Anterior cingulate cortex (tissue), 58 donors: ENCODE measurements at regions not wholly inside any gene's neighbourhood (a gene's known extent, or its start where the extent isn't known, plus 50 kb on each side); places are given as distances from the start of the nearest gene placed in this dataset.

Source experiments
- DNase-seq, 58 donors: peaks; one replicate each; lab custom pipeline; 2025; lab: John Stamatoyannopoulos, UW

DNA sequence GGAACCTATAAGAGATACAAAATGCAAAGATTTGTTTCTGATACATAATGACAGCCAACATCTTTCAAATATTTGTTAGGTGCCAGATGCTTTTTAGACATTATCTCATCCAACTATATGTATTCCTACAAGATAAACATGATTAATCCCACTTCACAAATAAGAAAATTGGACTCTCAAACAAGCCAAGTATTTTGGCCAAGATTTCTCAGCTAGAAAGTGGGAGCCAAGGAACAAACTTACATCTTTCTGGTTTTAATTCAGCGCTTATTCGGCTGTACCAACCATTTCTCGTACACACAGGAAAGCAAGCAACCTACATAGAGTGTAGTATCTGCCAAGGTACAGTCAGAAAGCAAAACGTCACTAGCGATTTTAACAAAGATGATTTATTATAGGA, 85.7 kb upstream of the SERP2 start:
- no peak for DNase-seq

- peak in 2 of 58 donors; percentile 22 to 34 for DNase-seq
Observed at GRCh38 chr13:44292545-44292944, 81.1 kb upstream of the SERP2 start.

DNA sequence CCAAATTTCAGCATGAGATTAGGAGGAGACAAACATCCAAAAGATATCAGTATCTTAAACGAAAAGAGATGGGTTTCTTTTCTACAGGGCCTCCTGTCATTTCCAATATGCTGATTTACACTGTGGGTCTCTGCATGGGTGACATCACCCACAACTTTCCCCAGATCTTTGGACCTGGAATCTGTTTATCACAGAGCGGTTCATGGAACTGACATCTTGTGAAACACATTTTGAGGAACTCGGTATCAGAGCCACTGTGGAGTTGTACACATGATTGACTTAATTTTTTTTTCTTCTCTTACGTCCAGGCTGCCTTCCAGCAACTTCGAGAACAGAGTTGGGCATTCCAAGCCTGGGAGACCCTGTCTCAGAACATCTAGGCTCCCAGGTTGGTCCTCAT, 80.2 kb upstream of the SERP2 start:
- DNase-seq = no peak

- no peak for DNase-seq
Observed at GRCh38 chr13:44293908-44294735, 79.5 kb upstream of the SERP2 start.

DNA sequence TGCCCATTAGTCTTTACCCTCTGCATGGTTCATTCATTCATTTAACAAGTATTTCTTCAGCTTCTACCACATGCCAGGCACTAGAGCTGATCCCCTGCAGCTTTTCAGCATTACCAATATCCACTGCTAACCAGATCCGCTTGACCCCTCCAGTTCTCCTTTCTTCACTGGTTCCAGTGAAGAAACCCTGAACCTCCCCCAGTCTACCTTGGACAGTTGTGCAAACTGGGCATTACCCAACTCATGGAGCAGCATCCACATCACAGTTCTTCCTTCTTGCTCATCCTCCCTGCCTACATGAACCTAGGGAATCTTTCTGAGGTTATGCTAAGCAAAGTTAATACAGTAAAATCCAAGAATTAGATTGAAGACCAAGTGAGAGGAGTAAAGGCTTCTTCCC, 78.7 kb upstream of the SERP2 start:
- DNase-seq = no peak

GRCh38 chr13:44296856-44297255, 76.8 kb upstream of the SERP2 start:
- DNase-seq = peak in 9 of 58 donors; percentile 11 to 47 (median 26)

DNA sequence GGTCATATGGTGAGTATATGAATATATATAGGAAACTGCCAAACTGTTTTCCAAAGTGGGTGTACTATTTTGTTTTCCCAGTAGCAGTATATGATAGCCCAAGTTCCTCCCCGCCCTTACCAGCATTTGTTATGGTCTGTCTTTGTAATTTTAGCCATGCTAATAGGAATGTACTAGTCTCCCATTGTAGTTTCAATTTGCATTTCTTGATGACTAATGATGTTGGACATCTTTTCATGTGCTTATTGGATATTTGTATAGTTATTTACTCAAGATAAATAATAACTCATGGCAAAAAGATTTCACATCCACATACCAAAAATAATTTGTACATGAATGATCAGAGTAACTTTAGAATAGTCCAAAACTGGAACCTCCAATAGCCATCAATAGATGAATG, 75.3 kb upstream of the SERP2 start:
- DNase-seq = no peak

DNA sequence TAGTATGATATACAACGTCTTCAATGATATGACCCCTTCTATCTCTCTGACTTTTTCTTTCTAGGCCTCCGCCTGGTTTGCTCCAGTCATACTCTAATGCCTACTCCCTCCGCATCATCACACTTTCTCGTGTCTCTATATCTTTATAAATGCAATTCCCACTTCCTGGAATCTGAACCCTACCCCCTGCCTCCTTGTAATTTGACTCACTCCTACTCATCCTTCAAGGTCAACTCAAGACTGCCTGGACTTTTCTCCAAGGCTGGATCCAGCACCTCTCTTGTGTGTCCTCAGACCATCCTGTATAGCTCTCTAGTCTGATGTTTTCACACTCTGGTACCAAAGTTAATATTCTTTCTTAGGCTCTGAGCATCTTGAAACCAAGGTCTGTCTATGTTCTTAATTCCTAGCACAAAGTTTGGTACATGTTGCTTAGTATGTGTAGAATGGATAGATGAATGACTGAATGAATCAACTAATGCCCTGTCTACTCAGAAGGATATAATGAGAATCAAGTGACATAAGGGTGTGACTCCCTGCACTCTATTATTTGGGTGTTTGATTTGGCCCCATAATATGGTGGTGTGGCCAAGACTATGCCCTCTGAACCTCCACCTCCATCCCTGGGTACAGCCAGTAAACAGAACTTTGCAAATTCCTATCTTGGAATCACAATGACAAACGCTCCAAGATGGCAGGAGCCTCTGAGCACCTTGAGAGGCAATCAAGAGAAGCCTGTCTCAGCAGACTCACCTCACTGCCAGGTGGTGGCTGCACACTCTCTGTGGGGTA, 74.3 kb upstream of the SERP2 start:
- no peak for DNase-seq

DNA sequence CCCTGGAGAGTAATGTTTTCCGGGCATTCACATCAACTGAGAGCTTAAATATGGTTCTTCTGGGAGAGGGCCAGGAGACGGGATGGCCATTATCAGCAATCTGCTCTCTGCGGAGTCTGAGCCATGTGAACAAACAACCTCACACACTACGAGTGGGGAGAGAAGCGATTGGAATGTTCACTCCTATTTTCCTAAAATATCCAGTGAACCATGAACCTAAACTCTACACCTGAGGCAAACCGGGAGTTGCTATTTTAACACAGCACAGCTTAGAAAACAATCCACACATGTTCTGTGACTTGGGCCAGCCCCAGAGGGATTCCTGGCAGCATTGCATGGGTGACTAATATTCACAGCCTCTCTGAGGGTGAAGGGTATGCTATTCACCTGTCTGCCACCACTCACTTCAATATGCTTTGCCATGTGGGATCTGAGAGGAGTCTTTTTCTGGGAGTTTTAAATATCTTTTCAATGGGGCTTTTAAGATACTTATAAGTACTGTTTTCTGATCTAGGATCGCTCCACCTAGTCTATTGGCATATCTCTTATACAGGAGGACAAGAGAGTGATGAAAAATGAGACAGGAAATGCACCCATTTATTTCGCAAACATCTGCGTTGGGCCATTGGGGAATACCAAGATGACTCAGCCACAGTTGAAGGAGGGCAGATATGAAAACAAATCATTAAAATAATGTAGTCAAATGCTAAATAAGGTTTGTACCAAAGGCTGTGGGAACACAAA, 72.6 kb upstream of the SERP2 start:
- DNase-seq = no peak

GRCh38 chr13:44301639-44302015, 72.0 kb upstream of the SERP2 start:
- DNase-seq = no peak

GRCh38 chr13:44302233-44302632, 71.4 kb upstream of the SERP2 start:
- no peak for DNase-seq

DNA sequence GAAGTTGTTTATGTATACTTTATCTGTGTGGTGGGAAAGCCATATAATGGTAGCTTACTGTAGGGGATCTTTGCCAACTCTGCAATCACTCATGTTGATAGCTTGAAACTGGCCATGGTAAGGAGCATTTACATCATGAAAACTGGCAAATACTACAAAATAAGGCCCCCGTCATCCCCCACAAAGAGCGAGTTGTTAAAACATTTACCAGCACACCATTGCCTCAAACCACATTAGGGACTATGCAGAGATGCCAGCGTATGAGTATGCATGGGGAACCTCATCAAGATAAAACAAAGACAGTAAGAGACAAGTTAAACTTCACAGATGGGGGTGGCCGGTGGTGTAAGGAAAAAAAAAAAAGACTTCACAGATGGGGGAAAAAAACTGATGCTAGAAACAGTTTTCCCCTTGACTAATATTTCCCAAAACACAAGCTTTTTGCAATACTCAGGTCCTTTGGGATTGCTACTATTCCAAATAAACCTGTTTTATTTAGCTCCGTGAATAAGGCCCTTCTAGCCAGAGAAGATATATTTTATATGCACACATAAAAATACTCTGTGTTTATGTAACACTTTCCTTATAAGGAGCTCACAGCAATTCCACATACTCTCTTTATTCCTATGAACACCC, 70.6 kb upstream of the SERP2 start:
- DNase-seq = no peak

GRCh38 chr13:44303681-44304432, 69.8 kb upstream of the SERP2 start:
- peak in 2 of 58 donors; percentile 12 to 35 for DNase-seq

- DNase-seq = no peak
Observed at GRCh38 chr13:44304433-44304725, 69.2 kb upstream of the SERP2 start.

DNA sequence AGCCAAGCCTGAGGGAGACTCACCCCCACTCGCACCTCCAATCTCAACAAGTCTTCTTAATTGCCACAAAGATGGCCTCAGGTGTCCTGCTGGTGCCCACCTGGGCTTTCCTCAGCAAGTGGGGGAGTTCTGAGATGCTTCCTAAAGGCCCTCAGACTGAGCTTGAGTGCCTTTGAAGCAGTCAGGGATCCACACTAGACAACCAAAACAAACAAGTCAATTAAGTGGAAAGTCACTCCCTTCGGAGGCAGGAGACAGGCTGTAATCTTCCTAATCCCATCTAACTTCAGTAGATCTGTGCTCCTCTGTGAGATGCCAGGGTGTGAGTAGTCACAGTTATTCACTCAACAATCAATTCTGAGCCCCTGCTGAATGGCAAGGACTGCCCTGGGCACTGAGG, 68.3 kb upstream of the SERP2 start:
- no peak for DNase-seq

- DNase-seq = no peak
Observed at GRCh38 chr13:44305917-44306370, 67.7 kb upstream of the SERP2 start.

GRCh38 chr13:44306371-44307192, 67.0 kb upstream of the SERP2 start:
- peak in 8 of 58 donors; percentile 12 to 56 (median 25) for DNase-seq

- DNase-seq = no peak
Observed at GRCh38 chr13:44307255-44307654, 66.4 kb upstream of the SERP2 start.

DNA sequence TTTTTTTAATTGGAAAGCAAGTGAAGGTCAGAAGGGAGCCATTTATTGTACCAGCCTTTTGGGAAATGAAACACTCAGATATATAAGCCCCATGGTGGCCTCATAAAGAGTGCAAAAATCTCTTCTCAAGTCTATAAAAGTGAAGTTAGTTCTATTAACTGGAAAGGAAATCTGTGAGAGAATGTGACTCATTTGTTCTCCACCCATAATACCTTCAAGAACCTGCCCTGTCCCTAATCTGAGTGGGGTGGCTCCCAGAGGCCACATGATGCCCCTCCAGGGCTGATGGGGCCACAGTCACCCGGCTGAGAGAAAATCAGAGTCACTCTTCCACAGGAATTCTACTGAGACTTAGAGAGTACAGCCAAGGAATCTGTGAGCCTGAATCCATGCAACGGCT, 65.8 kb upstream of the SERP2 start:
- DNase-seq = no peak
